Upper lobe of left lung (tissue), 6 donors: ENCODE measurements at regions not wholly inside any gene's neighbourhood (a gene's known extent, or its start where the extent isn't known, plus 50 kb on each side); places are given as distances from the start of the nearest gene placed in this dataset.

Source experiments
- ATAC-seq, 2 donors: fragments of 200-7000 bp; cut with Tn5 transposase; one replicate each; pipeline ENCODE4 v1.9.1; 2022; ENCODE audit warnings: mild to moderate bottlenecking in 2 of 2, moderate library complexity in 2 of 2; ENCODE audit not compliant: low FRiP score in 2 of 2
- DNase-seq, 2 donors: peaks; one replicate each; pipeline ENCODE4 v3.0.0-alpha.2; 2019 to 2020
- H3K27ac ChIP-seq, 4 donors: fragments of 200-600 bp; sonication (generic); one replicate each; pipeline ENCODE4 v1.5.1; 2016 to 2019
- H3K27me3 ChIP-seq, 4 donors: fragments of 200-600 bp; sonication (generic); one replicate each; pipeline ENCODE4 v1.5.1; 2017 to 2019
- H3K36me3 ChIP-seq, 4 donors: fragments of 200-600 bp; sonication (generic); one replicate each; pipeline ENCODE4 v1.5.1; 2016 to 2019
- H3K4me1 ChIP-seq, 4 donors: fragments of 200-600 bp; sonication (generic); one replicate each; pipeline ENCODE4 v1.5.1; 2018 to 2019
- H3K4me3 ChIP-seq, 4 donors: fragments of 200-600 bp; sonication (generic); one replicate each; pipeline ENCODE4 v1.5.1; 2017 to 2019; ENCODE audit warnings: mild to moderate bottlenecking in 2 of 4, moderate library complexity in 1 of 4
- H3K9me3 ChIP-seq, 4 donors: fragments of 200-600 bp; sonication (generic); one replicate each; pipeline ENCODE4 v1.5.1; 2018 to 2019
- EP300 ChIP-seq, 4 donors: sonication (generic); formaldehyde crosslinking; IDR thresholded peaks; one replicate each; pipeline ENCODE4 v1.5.1; 2017; ENCODE audit warnings: antibody characterized with exemption in 4 of 4, control low read depth in 2 of 4
- POLR2A ChIP-seq, 4 donors: fragments of 450-650 bp; IDR thresholded peaks; one replicate each; pipeline ENCODE4 v1.5.1; 2016 to 2017; ENCODE audit warnings: antibody characterized with exemption in 4 of 4, mild to moderate bottlenecking in 2 of 4
- POLR2AphosphoS5 ChIP-seq, 2 donors: sonication (generic); formaldehyde crosslinking; IDR thresholded peaks; one replicate each; pipeline ENCODE4 v1.5.1; 2017; ENCODE audit warnings: antibody characterized with exemption in 2 of 2
- WGBS, 2 donors: methylation state at CpG; one replicate each; pipeline ENCODE4 v1.1.5; 2017 to 2018; 5-methylcytosine and 5-hydroxymethylcytosine counted together
- TF ChIP-seq, protein P1 (sequence below), 6 experiments: fragments of 450-650 bp in 4 of 6; fragments of 200-600 bp in 2 of 6; sonication (generic) in 2 of 6; IDR thresholded peaks; one replicate each; pipeline ENCODE4 v1.5.1; 2016 to 2019; ENCODE audit warnings: antibody characterized with exemption in 6 of 6
- donor health status: DM: no; HTN: no; CAD: no; lungs with moderate emphysema.
- donor health status: DM: no; HTN: yes; CAD: no; lungs with severe emphysema.

DNA sequence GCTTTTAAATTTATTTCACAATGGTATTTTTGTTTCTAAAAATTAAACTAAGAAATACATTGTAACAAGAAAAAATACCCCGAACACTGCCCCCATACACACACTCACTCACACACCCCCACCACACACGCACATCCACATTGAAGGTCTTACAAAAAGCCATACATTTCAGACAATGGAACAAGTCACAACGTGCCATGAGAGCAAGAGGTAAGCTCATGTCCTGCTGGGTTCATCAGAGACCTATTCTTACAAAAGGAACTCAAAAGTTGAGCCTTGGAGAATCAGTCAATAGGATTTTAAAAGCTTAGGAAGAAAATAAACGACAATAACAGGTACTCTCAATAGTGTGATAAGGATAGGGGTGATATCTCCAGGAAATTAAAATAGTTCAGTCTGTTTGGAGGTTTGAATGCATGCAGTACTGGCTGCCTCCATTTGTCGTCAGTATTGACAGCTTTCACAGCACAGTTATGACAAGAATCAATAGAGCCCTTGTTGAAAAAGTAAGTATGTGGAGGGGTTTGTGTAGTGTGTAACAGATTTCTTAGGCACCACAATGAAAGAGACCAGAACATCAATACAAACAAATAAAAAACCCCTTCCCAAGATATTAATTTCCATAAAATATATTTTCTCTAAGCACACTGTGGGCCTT lies 1826.2 kb upstream of the CDH6 start:
- Histone ChIP-seq H3K4me3 (no peak overlapping the region), H3K27me3 (no peaks in the 10 kb centered on the region), H3K36me3 (no peaks in the 10 kb centered on the region), H3K27ac (no peak overlapping the region), H3K4me1 (no peaks in the 10 kb centered on the region), H3K9me3 (no peaks in the 10 kb centered on the region)
- ATAC-seq (no peak), DNase-seq (no peak)
- no peak for TF ChIP-seq POLR2A (IDR thresholded peaks at IDR 0.05)
- no peak for TF ChIP-seq POLR2AphosphoS5 (IDR thresholded peaks at IDR 0.05)
- TF ChIP-seq, protein P1, sequence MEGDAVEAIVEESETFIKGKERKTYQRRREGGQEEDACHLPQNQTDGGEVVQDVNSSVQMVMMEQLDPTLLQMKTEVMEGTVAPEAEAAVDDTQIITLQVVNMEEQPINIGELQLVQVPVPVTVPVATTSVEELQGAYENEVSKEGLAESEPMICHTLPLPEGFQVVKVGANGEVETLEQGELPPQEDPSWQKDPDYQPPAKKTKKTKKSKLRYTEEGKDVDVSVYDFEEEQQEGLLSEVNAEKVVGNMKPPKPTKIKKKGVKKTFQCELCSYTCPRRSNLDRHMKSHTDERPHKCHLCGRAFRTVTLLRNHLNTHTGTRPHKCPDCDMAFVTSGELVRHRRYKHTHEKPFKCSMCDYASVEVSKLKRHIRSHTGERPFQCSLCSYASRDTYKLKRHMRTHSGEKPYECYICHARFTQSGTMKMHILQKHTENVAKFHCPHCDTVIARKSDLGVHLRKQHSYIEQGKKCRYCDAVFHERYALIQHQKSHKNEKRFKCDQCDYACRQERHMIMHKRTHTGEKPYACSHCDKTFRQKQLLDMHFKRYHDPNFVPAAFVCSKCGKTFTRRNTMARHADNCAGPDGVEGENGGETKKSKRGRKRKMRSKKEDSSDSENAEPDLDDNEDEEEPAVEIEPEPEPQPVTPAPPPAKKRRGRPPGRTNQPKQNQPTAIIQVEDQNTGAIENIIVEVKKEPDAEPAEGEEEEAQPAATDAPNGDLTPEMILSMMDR (IDR thresholded peaks at IDR 0.05) = no peak
- TF ChIP-seq EP300 (IDR thresholded peaks at IDR 0.05) = no peak
- 56 to 57% methylated on average over 5 of the region's 5 CpGs for WGBS, 2 donors

- no peak for TF ChIP-seq POLR2A (IDR thresholded peaks at IDR 0.05)
- TF ChIP-seq, protein P1 (IDR thresholded peaks at IDR 0.05) = no peak
- TF ChIP-seq EP300 (IDR thresholded peaks at IDR 0.05) = no peak
- TF ChIP-seq POLR2AphosphoS5 (IDR thresholded peaks at IDR 0.05) = no peak
- no peaks in the 10 kb centered on the region for H3K9me3 ChIP-seq
- no peaks in the 10 kb centered on the region for H3K36me3 ChIP-seq
- no peak overlapping the region for H3K4me3 ChIP-seq
- no peaks in the 10 kb centered on the region for H3K4me1 ChIP-seq
- no peak overlapping the region for H3K27ac ChIP-seq
- no peak for ATAC-seq
- DNase-seq = no peak
- no peaks in the 10 kb centered on the region for H3K27me3 ChIP-seq
- 86 to 87% methylated on average over 3 of the region's 3 CpGs for WGBS, 2 donors
Measured at GRCh38 chr5:29351170-29351569, 1842.3 kb upstream of the CDH6 start.

DNA sequence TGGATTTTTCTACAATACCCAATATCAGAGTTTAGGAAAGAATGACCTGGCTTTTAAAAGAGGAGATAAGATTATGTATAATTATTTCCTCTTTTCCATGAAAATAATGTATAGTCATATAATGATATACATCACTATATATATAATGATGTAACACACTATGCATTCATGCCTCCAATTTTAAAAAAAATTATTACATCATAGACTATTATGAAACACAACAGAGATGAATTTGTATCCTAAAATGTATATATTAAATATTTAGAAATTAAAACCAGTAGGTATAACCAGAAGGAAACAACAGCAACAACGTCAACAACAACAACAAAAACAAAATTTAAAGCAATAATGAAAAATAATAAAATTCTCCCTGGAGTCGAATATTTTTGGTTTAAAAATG lies 1856.5 kb upstream of the CDH6 start:
- Histone ChIP-seq H3K27ac (no peak overlapping the region), H3K4me1 (no peaks in the 10 kb centered on the region), H3K36me3 (no peaks in the 10 kb centered on the region), H3K9me3 (no peaks in the 10 kb centered on the region), H3K4me3 (no peak overlapping the region), H3K27me3 (no peaks in the 10 kb centered on the region)
- no peak for DNase-seq
- WGBS, 2 donors = 79 to 83% methylated on average over 2 of the region's 2 CpGs
- TF ChIP-seq POLR2A (IDR thresholded peaks at IDR 0.05) (no peak), POLR2AphosphoS5 (IDR thresholded peaks at IDR 0.05) (no peak), EP300 (IDR thresholded peaks at IDR 0.05) (no peak)
- TF ChIP-seq, protein P1 (IDR thresholded peaks at IDR 0.05) = no peak
- no peak for ATAC-seq

- Histone ChIP-seq H3K27ac (no peak overlapping the region), H3K4me3 (no peak overlapping the region), H3K27me3 (no peaks in the 10 kb centered on the region), H3K36me3 (no peaks in the 10 kb centered on the region), H3K4me1 (no peaks in the 10 kb centered on the region), H3K9me3 (no peaks in the 10 kb centered on the region)
- DNase-seq = no peak
- TF ChIP-seq EP300 (IDR thresholded peaks at IDR 0.05) = no peak
- no peak for ATAC-seq
Measured at GRCh38 chr5:29321591-29321990, 1871.9 kb upstream of the CDH6 start.

GRCh38 chr5:29309359-29309758 lies 1884.1 kb upstream of the CDH6 start:
- DNase-seq (no peak), ATAC-seq (no peak)
- H3K27me3 ChIP-seq = no peaks in the 10 kb centered on the region
- TF ChIP-seq EP300 (IDR thresholded peaks at IDR 0.05) = no peak
- TF ChIP-seq POLR2A (IDR thresholded peaks at IDR 0.05) = no peak
- TF ChIP-seq POLR2AphosphoS5 (IDR thresholded peaks at IDR 0.05) = no peak
- TF ChIP-seq, protein P1 (IDR thresholded peaks at IDR 0.05) = no peak
- H3K4me3 ChIP-seq = no peak overlapping the region
- H3K36me3 ChIP-seq = no peaks in the 10 kb centered on the region
- no peaks in the 10 kb centered on the region for H3K4me1 ChIP-seq
- no peaks in the 10 kb centered on the region for H3K9me3 ChIP-seq
- WGBS, 2 donors = 95 to 100% methylated on average over 1 of the region's 1 CpG
- no peak overlapping the region for H3K27ac ChIP-seq
